GM18498 (cell line): ENCODE measurements at regions not wholly inside any gene's neighbourhood (a gene's known extent, or its start where the extent isn't known, plus 50 kb on each side); places are given as distances from the start of the nearest gene placed in this dataset.
A peak's percentile ranks its signal among the peaks of the same experiment; 100 is the strongest.

Source experiments
- ATAC-seq: cut with Tn5 transposase; IDR thresholded peaks from one replicate; pipeline ENCODE4 v1.9.1; 2021; ENCODE audit warnings: mild to moderate bottlenecking, moderate library complexity; ENCODE audit not compliant: unreplicated experiment

DNA sequence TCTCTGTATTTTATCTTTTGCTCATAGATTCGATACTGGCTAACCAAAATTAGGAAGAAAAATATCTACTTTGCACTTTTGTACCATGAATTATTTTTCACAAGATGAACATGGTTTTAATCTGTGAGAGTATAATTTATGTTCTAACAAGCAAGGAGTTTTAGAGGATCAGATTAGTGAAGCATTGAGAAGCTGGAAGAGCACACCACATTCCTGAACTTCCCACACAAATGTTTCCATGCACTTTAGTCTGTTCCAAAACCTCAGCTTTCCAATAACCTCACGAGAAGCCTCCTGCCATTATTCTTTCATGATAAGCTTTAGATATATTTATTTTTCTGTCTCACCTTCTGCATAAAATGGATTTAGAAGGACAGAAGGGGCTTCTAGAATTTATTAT lies 98.7 kb upstream of the MPDZ start:
- ATAC-seq = no peak

DNA sequence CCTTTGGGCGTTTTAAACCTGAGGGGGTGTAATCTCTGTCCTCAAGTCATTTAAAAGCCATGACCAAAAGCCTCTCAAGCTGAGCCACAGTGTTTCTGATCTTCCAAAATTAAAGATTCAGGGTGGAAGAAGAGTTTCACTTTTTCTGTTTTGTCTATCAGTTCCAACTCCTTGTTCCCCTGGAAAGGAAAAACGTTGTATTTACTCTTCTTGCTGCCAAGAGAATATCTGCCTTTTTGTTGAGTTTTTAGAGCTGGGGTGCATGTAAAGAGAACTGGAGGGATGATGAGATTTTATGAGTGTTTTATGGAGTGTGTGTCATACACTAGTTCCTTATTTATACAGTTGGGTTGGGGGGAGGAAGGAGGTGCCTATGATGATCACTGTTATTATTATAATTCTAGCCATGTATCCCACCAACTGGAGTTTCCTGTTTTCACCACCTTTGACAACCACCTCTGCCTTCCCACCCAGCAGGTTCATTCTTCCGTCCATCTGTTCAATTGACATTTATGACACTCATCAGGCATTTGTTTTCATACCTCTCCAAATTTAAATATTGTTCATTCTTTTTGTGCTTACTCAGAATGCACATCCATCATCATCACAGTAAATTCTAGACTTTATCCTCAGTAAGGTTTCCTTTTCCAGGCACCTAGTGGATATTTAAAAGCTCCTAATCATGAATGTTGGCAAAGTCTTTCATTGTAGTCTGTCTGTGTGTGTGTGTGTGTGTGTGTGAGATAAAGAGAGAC lies 97.9 kb upstream of the MPDZ start:
- no peak for ATAC-seq

- ATAC-seq = no peak
These were observed 93.0 kb upstream of the MPDZ start for GRCh38 chr9:13372510-13372909.

DNA sequence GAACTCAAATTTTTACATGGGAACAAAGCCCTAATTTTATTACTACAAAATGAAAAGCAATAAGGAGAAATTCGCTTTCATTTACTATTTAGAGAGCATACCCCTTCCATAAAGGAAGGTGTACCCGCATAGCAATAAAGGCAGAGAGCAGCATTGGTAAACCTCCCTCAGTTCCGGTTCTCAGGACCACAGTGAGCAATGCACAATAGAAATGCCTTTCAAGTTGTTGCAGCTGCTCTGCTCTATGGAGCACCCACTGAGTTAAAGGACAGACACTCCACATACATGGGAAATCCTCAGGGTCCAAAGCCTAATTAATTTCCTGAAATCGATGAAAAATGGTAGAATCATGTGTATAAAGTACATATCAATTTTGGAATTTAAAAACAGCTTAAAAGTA lies 89.9 kb upstream of the MPDZ start:
- ATAC-seq = no peak

GRCh38 chr9:13367784-13368183 lies 88.3 kb upstream of the MPDZ start:
- ATAC-seq = no peak

- no peak for ATAC-seq
These were observed 84.9 kb upstream of the MPDZ start for GRCh38 chr9:13364271-13365000.

DNA sequence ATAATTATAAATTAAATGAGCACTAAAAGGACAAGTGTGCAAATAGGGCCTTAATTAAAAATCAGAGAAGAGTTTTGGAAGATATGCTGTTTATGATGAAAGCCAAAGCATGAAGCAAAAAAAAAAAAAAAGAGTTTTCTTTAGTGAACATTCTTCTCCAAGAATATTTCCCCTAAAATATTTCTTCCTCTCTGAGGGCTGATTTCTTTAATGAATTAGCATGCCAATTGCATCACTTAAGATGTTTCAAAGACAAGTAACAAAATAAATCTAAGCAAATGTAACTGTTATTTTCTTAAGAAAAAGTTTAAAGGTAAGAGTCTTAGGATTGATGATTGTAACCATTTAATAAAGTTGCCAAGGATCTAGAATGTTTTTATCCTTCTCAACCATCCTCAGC lies 81.6 kb upstream of the MPDZ start:
- no peak for ATAC-seq

- no peak for ATAC-seq
These were observed 80.7 kb upstream of the MPDZ start for GRCh38 chr9:13360188-13360587.

- ATAC-seq = no peak
These were observed 78.6 kb upstream of the MPDZ start for GRCh38 chr9:13358128-13358527.

DNA sequence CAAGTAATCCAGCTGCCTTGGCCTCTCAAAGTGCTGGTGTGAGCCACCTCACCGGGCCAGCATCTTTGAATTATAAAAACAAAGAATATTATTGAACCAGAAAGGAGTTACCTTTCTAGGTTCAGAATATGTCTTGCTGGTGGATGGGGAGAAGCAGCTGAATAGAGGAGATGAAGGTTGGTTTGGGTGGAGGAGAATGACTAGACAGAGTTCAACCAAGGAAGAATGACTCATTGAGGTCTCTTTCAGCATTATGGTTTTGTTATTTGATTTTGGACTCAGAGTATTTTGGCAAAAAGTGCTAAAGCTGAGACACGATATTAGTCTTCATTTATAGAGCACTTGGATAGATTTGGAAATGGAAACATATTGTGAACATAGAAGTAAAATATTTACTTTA lies 75.2 kb upstream of the MPDZ start:
- ATAC-seq = no peak

DNA sequence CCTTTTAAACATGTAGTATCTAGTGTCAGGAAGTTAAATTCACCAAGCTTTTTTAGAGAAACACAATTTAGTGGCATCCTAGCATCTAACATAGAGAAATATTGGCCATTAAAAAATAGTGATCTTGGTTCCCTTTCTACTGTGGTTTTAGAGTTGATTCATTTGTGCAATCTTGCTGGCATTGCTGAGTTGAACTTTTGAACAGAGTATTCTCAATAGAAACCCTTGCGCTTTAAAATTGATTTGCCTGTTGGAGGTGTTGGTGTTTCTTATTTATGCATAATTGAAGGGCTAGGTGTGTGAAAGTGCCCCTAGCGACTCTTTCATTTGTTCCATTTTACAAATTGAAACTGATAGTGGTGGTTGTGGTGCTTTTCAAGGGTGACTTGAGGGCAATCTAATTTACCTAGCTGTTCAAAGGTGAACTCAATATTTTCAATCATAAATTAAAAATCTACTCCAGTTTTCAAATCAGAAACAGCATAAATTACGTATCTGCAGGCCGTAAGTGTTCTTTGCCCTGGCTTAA lies 73.0 kb upstream of the MPDZ start:
- peak; percentile 62 for ATAC-seq

- no peak for ATAC-seq
These were observed 72.4 kb upstream of the MPDZ start for GRCh38 chr9:13351778-13352386.

DNA sequence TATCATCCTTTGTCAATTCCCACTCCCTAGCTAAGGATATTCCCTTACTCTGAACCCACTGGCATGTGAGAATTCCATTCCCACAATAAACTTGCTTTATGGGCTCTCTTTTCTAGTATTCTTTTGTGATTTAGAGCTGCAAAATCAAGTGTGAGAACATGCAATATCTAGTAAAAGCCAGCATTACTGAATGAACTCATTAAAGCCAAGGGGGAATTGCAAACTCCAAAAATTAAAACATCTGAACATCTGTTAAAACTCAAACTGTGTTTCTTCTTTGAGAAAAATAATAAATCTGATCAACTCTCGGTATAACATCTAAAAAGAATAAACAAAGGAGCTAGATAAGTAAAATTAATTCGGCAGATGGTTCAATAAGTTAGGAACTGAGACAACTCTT lies 53.1 kb upstream of the MPDZ start:
- no peak for ATAC-seq

- ATAC-seq = no peak
These were observed 51.8 kb upstream of the MPDZ start for GRCh38 chr9:13331320-13331719.

GRCh38 chr9:13330396-13331004 lies 51.0 kb upstream of the MPDZ start:
- ATAC-seq = no peak
